ENCODE measurements at regions not wholly inside any gene's neighbourhood (a gene's known extent, or its start where the extent isn't known, plus 50 kb on each side); places are given as distances from the start of the nearest gene placed in this dataset.

GRCh38 chr7:156456503-156457115 lies 184.0 kb upstream of the RNF32 start:
- WGBS (ENCODE audit: low lambda C conversion rate), result 26% methylated on average over 7 of the region's 11 CpGs
- no peaks in the 10 kb centered on the region for H4K20me1 ChIP-seq (ENCODE audit: insufficient read depth, low read length)
- BruUV-seq (replicated peaks), result no TSS peak
- peak overlapping the region; percentile 53 for H3K4me2 ChIP-seq (ENCODE audit: low read depth, low read length)
- peak overlapping the region in 1 of 3 experiments; percentile 19; a peak in 1 of 6 replicates for H3K4me3 ChIP-seq (replicated peaks in 1 of 3; ENCODE audit: insufficient read depth in 1 of 3, low read depth in 2 of 3, low read length in 3 of 3)
- no peaks in the 10 kb centered on the region for H3K9me3 ChIP-seq (ENCODE audit: low read length)
- POLR2A ChIA-PET, result no interaction called here
- ATAC-seq, result peak; percentile 81
- H3K79me2 ChIP-seq (ENCODE audit: insufficient read depth, low read length), result no peaks in the 10 kb centered on the region
- DNase-seq (ENCODE audit: low spot score), result peak; percentile 60
- H3K36me3 ChIP-seq (replicated peaks in 1 of 2; ENCODE audit: control insufficient read depth in 1 of 2, insufficient read depth in 2 of 2, low read length in 2 of 2), result no peaks in the 10 kb centered on the region
- peaks cover 1 to 34% of the 10 kb centered on the region in 2 experiments; a peak in 3 of 5 replicates for H3K27me3 ChIP-seq (ENCODE audit: control insufficient read depth in 1 of 2, insufficient read depth in 2 of 2, low read length in 2 of 2)
- FAIRE-seq, result no peak
- in situ Hi-C loops (cut with HindIII; ENCODE audit: extremely low pct_ligation_motif_present, low pct_unique_long_range_greater_than_20kb) (no loop called here), intact Hi-C loops (cut with micrococcal nuclease; ENCODE audit: unreplicated experiment) (no loop called here)
- H3K9ac ChIP-seq (ENCODE audit: insufficient read depth, low read depth, low read length), result no peak overlapping the region
- CTCF ChIA-PET (ENCODE audit: low intra/inter-chr PET ratio, low total read pairs), result no interaction called here
- H3K27ac ChIP-seq (ENCODE audit: extremely low read length, insufficient read depth, low read length), result no peak overlapping the region
- peaks cover 29% of the 10 kb centered on the region for H3K4me1 ChIP-seq (ENCODE audit: insufficient read depth, low read length)
- TF ChIP-seq GABPB1 (CRISPR knock-in tag; IDR thresholded peaks at IDR 0.05), result no peak
- 0 out of 2 replicates have a peak, but pooled peaks have one; percentile 6 for TF ChIP-seq CEBPG (CRISPR knock-in tag; IDR thresholded peaks at IDR 0.05)
- TF ChIP-seq ZNF644 (CRISPR knock-in tag; IDR thresholded peaks at IDR 0.05; ENCODE audit: low read depth), result peak; percentile 74; the same call in 1 of the 2 replicates
- TF ChIP-seq HNF1B (CRISPR knock-in tag; IDR thresholded peaks at IDR 0.05), result peak; percentile 68; the same call in 1 of the 2 replicates
- TF ChIP-seq MTA1 (CRISPR knock-in tag; IDR thresholded peaks at IDR 0.05; ENCODE audit: borderline replicate concordance), result no peak
- peak; percentile 83 for TF ChIP-seq HNF1A (IDR thresholded peaks at IDR 0.05; ENCODE audit: low read depth)
- TF ChIP-seq HNF1A (CRISPR knock-in tag; IDR thresholded peaks at IDR 0.05; ENCODE audit: borderline replicate concordance), result peak; percentile 77
- peak; percentile 48; the same call in 1 of the 2 replicates for TF ChIP-seq CEBPB (IDR thresholded peaks at IDR 0.05; ENCODE audit: borderline replicate concordance, low read depth, low read length)
- H2AFZ ChIP-seq (ENCODE audit: low read length), result no peak overlapping the region

All from HepG2 (cell line).